Fibroblast of the aortic adventitia (primary cell): ENCODE measurements at regions not wholly inside any gene's neighbourhood (a gene's known extent, or its start where the extent isn't known, plus 50 kb on each side); places are given as distances from the start of the nearest gene placed in this dataset.
A peak's percentile ranks its signal among the peaks of the same experiment; 100 is the strongest.

Experiments
- DNase-seq: peaks from one replicate; pipeline ENCODE4 v3.0.0-alpha.2; 2010; ENCODE audit warnings: low read depth
- H3K4me3 ChIP-seq: 2 replicates; pipeline ENCODE4 v1.5.1; 2011; ENCODE audit warnings: low read depth, mild to moderate bottlenecking, control low read depth, low read length, moderate library complexity
- CTCF ChIP-seq: IDR thresholded peaks from 2 replicates; pipeline ENCODE4 v1.5.1; 2011; ENCODE audit warnings: mild to moderate bottlenecking, low read length, control low read depth, inconsistent platforms; ENCODE audit not compliant: insufficient read depth

- no peak for TF ChIP-seq CTCF
- H3K4me3 ChIP-seq = no peak overlapping the region
- no peak for DNase-seq
These were observed 508.1 kb upstream of the ID4 start for GRCh38 chr6:19329078-19329477.

GRCh38 chr6:19331089-19331488, 506.1 kb upstream of the ID4 start:
- no peak for TF ChIP-seq CTCF
- DNase-seq = no peak
- H3K4me3 ChIP-seq = no peak overlapping the region

- H3K4me3 ChIP-seq = no peak overlapping the region
- TF ChIP-seq CTCF = no peak
- DNase-seq = no peak
These were observed 504.2 kb upstream of the ID4 start for GRCh38 chr6:19332806-19333460.

GRCh38 chr6:19333936-19334335, 503.2 kb upstream of the ID4 start:
- no peak overlapping the region for H3K4me3 ChIP-seq
- TF ChIP-seq CTCF = no peak
- peak; percentile 73 for DNase-seq

- no peak for DNase-seq
- TF ChIP-seq CTCF = no peak
- no peak overlapping the region for H3K4me3 ChIP-seq
These were observed 500.6 kb upstream of the ID4 start for GRCh38 chr6:19336579-19336978.

- no peak overlapping the region for H3K4me3 ChIP-seq
- no peak for DNase-seq
- TF ChIP-seq CTCF = no peak
These were observed 500.1 kb upstream of the ID4 start for GRCh38 chr6:19337101-19337500.

- H3K4me3 ChIP-seq = no peak overlapping the region
- TF ChIP-seq CTCF = no peak
- peak; percentile 28 for DNase-seq
These were observed 494.6 kb upstream of the ID4 start for GRCh38 chr6:19342616-19343015.
